Neural progenitor cell (in vitro differentiated cells): ENCODE measurements at regions not wholly inside any gene's neighbourhood (a gene's known extent, or its start where the extent isn't known, plus 50 kb on each side); places are given as distances from the start of the nearest gene placed in this dataset.

ENCODE experiments used
- CTCF ChIP-seq: fragments of 200-600 bp; sonication (generic); IDR thresholded peaks from 2 replicates; pipeline ENCODE4 v1.5.1; 2017; ENCODE audit warnings: antibody characterized with exemption, mild to moderate bottlenecking
- EZH2 ChIP-seq: fragments of 200-600 bp; sonication (generic); IDR thresholded peaks from 2 replicates; pipeline ENCODE4 v1.6.1; 2017; ENCODE audit warnings: antibody characterized with exemption, mild to moderate bottlenecking, moderate library complexity
- EZH2phosphoT487 ChIP-seq: fragments of 200-600 bp; sonication (generic); IDR thresholded peaks from 2 replicates; pipeline ENCODE4 v1.6.1; 2017; ENCODE audit warnings: antibody characterized with exemption

GRCh38 chr15:29172742-29173725, 96.6 kb downstream of the NSMCE3 start:
- no peak for TF ChIP-seq CTCF
- TF ChIP-seq EZH2phosphoT487: no peak
- TF ChIP-seq EZH2: no peak
